ENCODE measurements at regions not wholly inside any gene's neighbourhood (a gene's known extent, or its start where the extent isn't known, plus 50 kb on each side); places are given as distances from the start of the nearest gene placed in this dataset.

DNA sequence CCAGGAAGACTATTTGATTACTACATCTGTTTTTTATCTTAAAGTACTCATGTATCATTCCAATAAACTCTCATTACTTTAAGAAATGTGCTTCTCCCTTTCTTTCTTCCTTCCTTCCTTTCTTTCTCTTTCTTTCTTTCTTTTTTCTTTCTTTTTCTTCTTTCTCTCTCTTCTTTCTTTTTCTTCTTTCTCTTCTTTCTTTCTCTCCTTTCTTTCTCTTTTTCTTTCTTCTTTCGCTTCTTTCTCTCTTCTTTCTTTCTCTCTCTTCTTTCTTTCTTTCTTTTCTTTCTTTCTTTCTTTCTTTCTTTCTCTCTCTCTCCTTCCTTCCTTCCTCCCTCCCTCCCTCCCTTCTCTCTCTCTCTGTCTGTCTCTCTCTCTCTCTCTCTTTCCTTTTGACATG lies 298.6 kb upstream of the ANKH start:
- H3K27ac ChIP-seq, result no peak overlapping the region
- TF ChIP-seq, protein P1, sequence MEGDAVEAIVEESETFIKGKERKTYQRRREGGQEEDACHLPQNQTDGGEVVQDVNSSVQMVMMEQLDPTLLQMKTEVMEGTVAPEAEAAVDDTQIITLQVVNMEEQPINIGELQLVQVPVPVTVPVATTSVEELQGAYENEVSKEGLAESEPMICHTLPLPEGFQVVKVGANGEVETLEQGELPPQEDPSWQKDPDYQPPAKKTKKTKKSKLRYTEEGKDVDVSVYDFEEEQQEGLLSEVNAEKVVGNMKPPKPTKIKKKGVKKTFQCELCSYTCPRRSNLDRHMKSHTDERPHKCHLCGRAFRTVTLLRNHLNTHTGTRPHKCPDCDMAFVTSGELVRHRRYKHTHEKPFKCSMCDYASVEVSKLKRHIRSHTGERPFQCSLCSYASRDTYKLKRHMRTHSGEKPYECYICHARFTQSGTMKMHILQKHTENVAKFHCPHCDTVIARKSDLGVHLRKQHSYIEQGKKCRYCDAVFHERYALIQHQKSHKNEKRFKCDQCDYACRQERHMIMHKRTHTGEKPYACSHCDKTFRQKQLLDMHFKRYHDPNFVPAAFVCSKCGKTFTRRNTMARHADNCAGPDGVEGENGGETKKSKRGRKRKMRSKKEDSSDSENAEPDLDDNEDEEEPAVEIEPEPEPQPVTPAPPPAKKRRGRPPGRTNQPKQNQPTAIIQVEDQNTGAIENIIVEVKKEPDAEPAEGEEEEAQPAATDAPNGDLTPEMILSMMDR (conservative IDR thresholded peaks at IDR 0.05), result no peak

DNA sequence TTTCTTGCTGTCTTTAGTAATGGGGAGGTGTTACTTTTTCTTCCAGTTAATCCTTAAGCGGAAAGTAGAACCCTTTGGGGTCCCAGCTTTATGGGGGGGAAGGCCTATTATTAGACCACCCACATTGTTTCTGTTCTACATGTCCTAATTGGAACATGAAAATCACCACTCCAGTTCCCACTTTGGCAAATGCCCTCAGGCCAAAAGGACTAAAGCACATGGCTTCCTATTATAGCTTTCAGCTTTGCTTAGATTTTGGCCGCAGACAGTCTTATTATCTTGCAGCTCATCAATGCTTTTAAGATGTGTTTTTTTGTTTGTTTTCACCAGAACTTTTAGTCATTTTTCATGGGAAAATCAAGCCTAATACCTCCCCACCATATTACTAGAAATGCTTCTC lies 296.8 kb upstream of the ANKH start:
- H3K27ac ChIP-seq, result no peak overlapping the region
- TF ChIP-seq, protein P1 (conservative IDR thresholded peaks at IDR 0.05), result no peak

DNA sequence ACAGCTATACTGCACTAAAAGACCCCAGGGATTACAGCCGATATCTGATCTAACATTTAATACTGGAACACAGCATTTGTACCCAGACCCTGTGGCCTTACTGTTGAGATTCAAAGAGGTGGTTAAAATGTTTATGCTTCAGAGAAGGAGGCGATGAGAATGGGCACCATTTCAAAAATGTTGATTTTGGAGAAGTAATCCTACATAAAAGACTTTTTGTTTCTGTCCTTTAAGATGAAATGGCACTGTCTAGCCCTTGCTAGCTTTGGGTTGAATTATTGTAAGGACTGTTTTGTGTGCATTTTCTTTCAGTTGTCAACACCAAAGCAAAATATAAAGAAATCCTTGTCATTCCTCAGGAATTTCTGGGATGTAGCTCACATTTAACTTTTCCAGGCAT lies 288.5 kb upstream of the ANKH start:
- TF ChIP-seq, protein P1 (conservative IDR thresholded peaks at IDR 0.05), result no peak
- no peak overlapping the region for H3K27ac ChIP-seq

DNA sequence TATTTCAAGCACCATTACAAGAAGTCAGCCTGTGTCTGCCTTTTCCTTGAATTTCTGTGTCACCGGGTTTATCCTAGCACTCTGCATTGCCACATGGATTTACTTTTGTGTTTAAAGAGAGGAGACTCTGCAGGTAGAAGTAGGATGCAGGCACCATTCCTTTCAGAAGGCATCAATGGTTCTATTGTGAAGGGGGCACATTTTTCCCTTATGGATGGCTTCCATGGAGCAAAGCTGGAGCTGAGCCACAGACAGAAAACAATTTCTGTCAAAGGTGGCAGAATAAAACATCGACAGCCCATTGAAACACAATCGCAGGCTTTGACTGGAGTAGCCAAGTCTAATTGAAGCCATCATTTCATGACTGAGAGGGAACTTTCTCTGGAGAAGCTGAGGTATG lies 288.0 kb upstream of the ANKH start:
- H3K27ac ChIP-seq, result no peak overlapping the region
- TF ChIP-seq, protein P1 (conservative IDR thresholded peaks at IDR 0.05), result no peak

DNA sequence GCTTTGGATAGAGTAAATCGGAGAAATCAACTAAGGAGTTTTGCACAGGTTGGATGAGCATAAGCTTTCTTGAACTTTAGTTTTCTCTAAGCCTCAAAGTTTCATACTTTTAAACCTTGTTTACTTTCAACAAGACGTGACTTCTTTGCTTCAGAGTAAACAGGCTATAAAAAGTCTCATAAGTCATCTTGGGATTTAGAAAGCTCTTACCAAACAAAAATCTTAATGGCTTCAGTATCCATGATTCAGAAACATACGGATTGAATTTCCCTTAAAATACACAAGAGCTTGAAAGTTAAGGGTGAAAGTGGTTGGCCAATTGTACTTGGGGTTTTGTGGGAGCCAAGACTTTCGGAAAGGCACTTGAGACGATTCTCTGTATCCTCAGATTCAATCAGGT lies 270.9 kb upstream of the ANKH start:
- no peak overlapping the region for H3K27ac ChIP-seq
- TF ChIP-seq, protein P1 (conservative IDR thresholded peaks at IDR 0.05), result no peak

DNA sequence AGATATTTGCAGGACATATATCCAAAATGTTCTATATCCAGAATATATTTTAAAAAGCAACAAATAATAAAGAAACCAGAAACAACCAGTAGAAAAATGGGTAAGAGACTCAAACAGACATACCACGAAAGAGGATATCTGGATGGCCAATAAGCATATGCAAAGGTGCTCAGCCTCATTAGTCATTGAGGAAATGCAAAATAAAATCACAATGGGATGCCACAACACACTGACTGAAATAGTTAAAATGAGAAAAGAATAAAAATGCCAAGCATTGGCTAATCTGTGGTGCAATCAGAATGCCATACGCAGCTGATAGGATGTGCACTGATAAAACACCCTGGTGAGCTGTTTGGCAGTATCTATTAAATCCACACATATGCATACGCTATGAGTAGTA lies 265.8 kb upstream of the ANKH start:
- no peak overlapping the region for H3K27ac ChIP-seq
- TF ChIP-seq, protein P1 (conservative IDR thresholded peaks at IDR 0.05), result no peak

DNA sequence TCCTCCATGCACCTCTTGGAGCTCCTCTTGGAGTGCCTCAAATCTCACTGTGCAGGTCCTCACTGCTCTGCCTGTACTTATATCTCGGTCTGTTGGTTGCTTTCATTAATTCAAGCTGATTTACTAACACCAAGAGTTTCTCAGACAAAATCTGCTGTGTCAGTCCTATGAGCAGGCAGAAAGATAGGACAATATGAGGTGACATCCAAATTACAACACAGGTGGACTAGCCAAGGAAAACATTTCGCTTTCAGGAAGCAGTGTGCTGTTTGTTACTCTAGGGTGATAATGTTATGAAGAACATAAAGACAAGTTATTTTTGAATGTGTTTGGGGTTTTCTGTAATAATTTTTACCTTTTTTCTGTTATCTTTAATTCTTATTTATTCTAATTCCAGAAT lies 264.1 kb upstream of the ANKH start:
- TF ChIP-seq, protein P1 (conservative IDR thresholded peaks at IDR 0.05), result no peak

More for the DNA sequence above, 264.1 kb upstream of the ANKH start:
- H3K27ac ChIP-seq, result no peak overlapping the region

All from VCaP (cell line).